Endothelial cell of umbilical vein (primary cell): ENCODE measurements at regions not wholly inside any gene's neighbourhood (a gene's known extent, or its start where the extent isn't known, plus 50 kb on each side); places are given as distances from the start of the nearest gene placed in this dataset.
A peak's percentile ranks its signal among the peaks of the same experiment; 100 is the strongest.

Experiments
- BruUV-seq: library from RNA; stranded (reverse); fragments of 400-500 nt; replicated peaks from 2 replicates; lab custom pipeline; 2021; lab: Mats Ljungman, UMichigan
- CTCF ChIA-PET: fragments of 300-600, 350-600 bp; sonication (Branson Sonifier 250); formaldehyde crosslinking; loops from one replicate; lab custom pipeline; 2021; ENCODE audit warnings: antibody characterized with exemption, inconsistent platforms; lab: Charles Lee
- POLR2A ChIA-PET: fragments of 300-600, 350-600 bp; sonication (Branson Sonifier 250); formaldehyde crosslinking; loops from one replicate; lab custom pipeline; 2021; ENCODE audit warnings: antibody characterized with exemption, inconsistent platforms; lab: Charles Lee
- DNase-seq: peaks from one replicate; pipeline ENCODE4 v3.0.0-alpha.2; 2011; ENCODE audit warnings: low read depth, low spot score
- FAIRE-seq: peaks from 2 replicates; lab custom pipeline; 2011; peaks lifted over from hg19 to GRCh38; lab: Jason Lieb, UNC
- H2AFZ ChIP-seq: 2 replicates; pipeline ENCODE4 v1.6.0; 2012; ENCODE audit warnings: low read depth, low read length, control low read depth, inconsistent platforms
- H3K27ac ChIP-seq: 2 replicates; pipeline ENCODE4 v1.5.1; 2011; ENCODE audit warnings: low read depth, mild to moderate bottlenecking, control low read depth, low read length, moderate library complexity; ENCODE audit not compliant: insufficient read depth
- H3K27me3 ChIP-seq, 2 experiments: 2 replicates each; pipeline versions ENCODE4 v1.6.0 to v1.6.1; 2011; ENCODE audit warnings: low read length in 2 of 2, mixed read lengths in 1 of 2; ENCODE audit not compliant: control insufficient read depth in 2 of 2, insufficient read depth in 2 of 2
- H3K36me3 ChIP-seq, 2 experiments: 2 replicates in 1 of 2; 3 replicates in 1 of 2; pipeline ENCODE4 v1.5.1; 2011; ENCODE audit warnings: low read length in 2 of 2, mild to moderate bottlenecking in 1 of 2, moderate library complexity in 1 of 2; ENCODE audit not compliant: control insufficient read depth in 2 of 2, insufficient read depth in 2 of 2; ENCODE audit errors: extremely low read depth in 1 of 2
- H3K4me1 ChIP-seq: 3 replicates; pipeline ENCODE4 v1.5.1; 2011; ENCODE audit warnings: mild to moderate bottlenecking, low read length; ENCODE audit not compliant: control insufficient read depth, insufficient read depth; ENCODE audit errors: extremely low read depth
- H3K4me2 ChIP-seq: 2 replicates; pipeline ENCODE4 v1.6.1; 2011; ENCODE audit warnings: low read length, control low read depth, mixed read lengths; ENCODE audit not compliant: insufficient read depth
- H3K4me3 ChIP-seq, 3 experiments: fragments of 200-600 bp in 1 of 3; sonication (generic), shearing (Covaris generic) in 1 of 3; replicated peaks in 1 of 3; 2 replicates each; pipeline ENCODE4 v1.5.1; 2011 to 2016; ENCODE audit warnings: control low read depth in 3 of 3, low read length in 3 of 3, mild to moderate bottlenecking in 2 of 3, inconsistent platforms in 1 of 3, low read depth in 1 of 3, moderate library complexity in 1 of 3; ENCODE audit not compliant: insufficient read depth in 1 of 3
- H3K79me2 ChIP-seq: 2 replicates; pipeline ENCODE4 v1.6.0; 2012; ENCODE audit warnings: low read length, inconsistent platforms; ENCODE audit not compliant: control insufficient read depth, insufficient read depth
- H3K9ac ChIP-seq: replicated peaks from 2 replicates; pipeline ENCODE3; 2011; ENCODE audit warnings: low read length, control low read depth; ENCODE audit not compliant: insufficient read depth; ENCODE audit errors: extremely low read depth
- H3K9me1 ChIP-seq: replicated peaks from 3 replicates; pipeline ENCODE4 v1.6.0; 2011; ENCODE audit warnings: mild to moderate bottlenecking, low read length; ENCODE audit not compliant: control insufficient read depth, insufficient read depth; ENCODE audit errors: extremely low read depth
- H3K9me3 ChIP-seq: replicated peaks from 2 replicates; pipeline ENCODE4 v1.5.1; 2012; ENCODE audit warnings: low read length, inconsistent platforms; ENCODE audit not compliant: control insufficient read depth, insufficient read depth
- H4K20me1 ChIP-seq: replicated peaks from 2 replicates; pipeline ENCODE3; 2011; ENCODE audit warnings: mild to moderate bottlenecking, low read length; ENCODE audit not compliant: control insufficient read depth, insufficient read depth; ENCODE audit errors: extremely low read depth
- CTCF ChIP-seq, 2 donors: IDR thresholded peaks; 1 replicate in 1 of 2; 2 replicates in 1 of 2; pipeline ENCODE4 v1.5.1; 2011; ENCODE audit warnings: low read length in 2 of 2, mild to moderate bottlenecking in 2 of 2, moderate library complexity in 2 of 2, control low read depth in 1 of 2, inconsistent platforms in 1 of 2, low read depth in 1 of 2; ENCODE audit not compliant: insufficient read depth in 1 of 2; ENCODE audit errors: extremely low read depth in 1 of 2
- EZH2 ChIP-seq: IDR thresholded peaks from 2 replicates; pipeline ENCODE4 v1.6.1; 2012; ENCODE audit warnings: borderline replicate concordance, low read depth, mild to moderate bottlenecking, moderate library complexity, low read length, inconsistent platforms; ENCODE audit not compliant: severe bottlenecking
- GATA2 ChIP-seq: IDR thresholded peaks from 2 replicates; pipeline ENCODE4 v1.7.0; 2011; ENCODE audit warnings: low read depth, mild to moderate bottlenecking, moderate library complexity, mixed read lengths, low read length; ENCODE audit not compliant: insufficient read length, insufficient read depth
- JUN ChIP-seq: IDR thresholded peaks from 2 replicates; pipeline ENCODE4 v1.6.1; 2011; ENCODE audit warnings: borderline replicate concordance, low read depth; ENCODE audit not compliant: insufficient read length, insufficient read depth
- MYC ChIP-seq: IDR thresholded peaks from one replicate; pipeline ENCODE4 v1.6.1; 2011; ENCODE audit warnings: mild to moderate bottlenecking, low read depth, low read length
- dilution Hi-C: fragments of 300-500 bp; cut with MboI; formaldehyde crosslinking; loops from one replicate; pipeline ENCODE4 v1.15.0; 2019; ENCODE audit warnings: low sequenced_read_pairs; ENCODE audit not compliant: extremely low pct_ligation_motif_present
- intact Hi-C: fragments of 100-400 bp; cut with micrococcal nuclease; formaldehyde crosslinking; loops from one replicate; pipeline ENCODE4 v1.10.0; 2022

- H2AFZ ChIP-seq: no peak overlapping the region
- no peaks in the 10 kb centered on the region for H3K4me1 ChIP-seq
- peak; percentile 46 for FAIRE-seq
- H3K27me3 ChIP-seq: peaks cover 0 to 3% of the 10 kb centered on the region in 2 experiments
- H3K9me3 ChIP-seq: no peaks in the 10 kb centered on the region
- no peak overlapping the region for H3K4me3 ChIP-seq
- H3K79me2 ChIP-seq: no peaks in the 10 kb centered on the region
- H3K27ac ChIP-seq: no peak overlapping the region
- ChIA-PET CTCF (interaction anchor here (0.5 to 2.2 kb wide), 26 partner anchors 9 to 1989 kb away, joined by 3 to 27 read pairs (median 3); no protein-coding TSS in a partner anchor), POLR2A (no interaction called here)
- no TSS peak for BruUV-seq
- no peaks in the 10 kb centered on the region for H3K9me1 ChIP-seq
- H3K9ac ChIP-seq: no peak overlapping the region
- intact Hi-C loops: loop anchor here (5.0 kb wide), 1 partner anchor 473 kb away; no protein-coding TSS in a partner anchor
- dilution Hi-C loops: no loop called here
- H3K4me2 ChIP-seq: no peak overlapping the region
- H4K20me1 ChIP-seq: no peaks in the 10 kb centered on the region
- H3K36me3 ChIP-seq: no peaks in the 10 kb centered on the region
- TF ChIP-seq CTCF (IDR thresholded peaks at IDR 0.05; ENCODE audit: extremely low read depth in 1 of 2, insufficient read depth in 1 of 2, low read depth in 1 of 2, low read length in 2 of 2): peak; percentile 16 to 45
- no peak for TF ChIP-seq MYC
- TF ChIP-seq EZH2: no peak
- no peak for TF ChIP-seq JUN
- no peak for TF ChIP-seq GATA2
- peak; percentile 40 for DNase-seq
These were observed 766.8 kb downstream of the TBL1XR1 start for GRCh38 chr3:176430244-176431037.
